DOHH2 (cell line): ENCODE measurements at regions not wholly inside any gene's neighbourhood (a gene's known extent, or its start where the extent isn't known, plus 50 kb on each side); places are given as distances from the start of the nearest gene placed in this dataset.

Experiments used
- CTCF ChIP-seq: fragments of 200-600 bp; sonication (generic); IDR thresholded peaks from one replicate; pipeline ENCODE4 v1.5.1; 2014; ENCODE audit warnings: antibody characterized with exemption, mild to moderate bottlenecking, low read depth, low read length; ENCODE audit not compliant: poor library complexity, severe bottlenecking
- EZH2phosphoT487 ChIP-seq: fragments of 200-600 bp; sonication (generic); IDR thresholded peaks from 2 replicates; pipeline ENCODE4 v1.6.1; 2017; ENCODE audit warnings: borderline replicate concordance, mild to moderate bottlenecking, antibody characterized with exemption, low read length, moderate library complexity, mixed read lengths

- TF ChIP-seq CTCF (no peak), EZH2phosphoT487 (no peak)
Observed at GRCh38 chr7:41139789-41140188, 563.1 kb downstream of the INHBA start.
